ENCODE measurements at regions not wholly inside any gene's neighbourhood (a gene's known extent, or its start where the extent isn't known, plus 50 kb on each side); places are given as distances from the start of the nearest gene placed in this dataset.

DNA sequence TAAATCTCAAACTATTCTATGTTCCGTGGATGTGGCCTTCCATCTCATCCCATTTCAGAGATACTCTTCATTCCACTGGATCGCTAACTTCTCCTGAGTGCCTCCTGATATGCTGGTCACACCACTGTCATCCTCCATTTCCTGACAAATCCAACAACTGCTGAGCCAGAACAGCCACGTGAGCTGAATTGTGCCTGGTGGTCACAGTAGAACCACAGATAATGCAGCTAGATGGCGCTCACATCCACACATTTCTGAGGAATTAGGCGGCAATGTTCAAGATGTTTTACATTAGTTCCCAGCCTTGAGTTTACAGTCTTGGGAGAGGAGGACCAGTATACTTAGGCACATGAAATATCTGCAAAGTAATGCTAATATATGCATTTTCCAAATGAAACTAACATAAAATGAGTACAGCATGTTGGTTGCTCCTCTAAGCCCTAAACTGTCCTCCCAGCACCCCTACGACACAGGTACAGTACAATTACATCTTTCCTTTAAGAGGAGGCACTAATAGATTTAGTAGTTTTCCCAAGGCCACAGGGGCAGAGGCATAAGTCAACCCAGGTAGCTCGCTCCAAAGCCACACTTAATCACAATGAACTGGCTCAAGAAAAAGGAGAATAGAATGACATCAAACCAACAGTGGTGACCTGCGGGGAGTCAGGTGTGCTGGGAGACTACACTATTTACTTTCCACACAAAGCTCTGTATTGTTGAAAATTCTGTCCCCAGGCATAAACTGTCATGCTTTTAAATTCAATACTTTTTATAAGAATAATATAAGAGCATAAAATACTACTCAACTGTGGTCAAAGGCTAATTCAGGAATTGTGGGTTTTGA is 134.2 kb downstream of the CHIC2 start:
- Histone ChIP-seq H3K27ac (ENCODE audit: insufficient read depth in 1 of 2, low read depth in 1 of 2, low read length in 2 of 2, poor library complexity in 1 of 2, severe bottlenecking in 2 of 2) (no peak overlapping the region), H3K9me3 (ENCODE audit: control extremely low read depth in 1 of 5, control insufficient read depth in 4 of 5, insufficient read depth in 2 of 5, low read depth in 1 of 5, low read length in 4 of 5) (no peaks in the 10 kb centered on the region), H3K27me3 (replicated peaks in 2 of 5; ENCODE audit: control insufficient read depth in 4 of 5, insufficient read depth in 5 of 5, low read length in 4 of 5) (peaks cover 0 to 2% (median 0%) of the 10 kb centered on the region in 5 experiments), H3K36me3 (ENCODE audit: control insufficient read depth in 4 of 4, insufficient read depth in 4 of 4, low read length in 3 of 4) (no peaks in the 10 kb centered on the region), H3K4me3 (ENCODE audit: control insufficient read depth in 1 of 7, extremely low read depth in 1 of 7, insufficient read depth in 4 of 7, low read depth in 2 of 7, low read length in 6 of 7) (no peak overlapping the region), H3K4me1 (ENCODE audit: control extremely low read depth in 1 of 4, control insufficient read depth in 4 of 4, insufficient read depth in 4 of 4, low read length in 3 of 4) (peaks cover 0 to 3% (median 0%) of the 10 kb centered on the region in 4 experiments)
- ChIA-PET POLR2A (interaction anchor here (1.0 to 1.2 kb wide), 2 partner anchors 9 to 11 kb away, joined by 3 read pairs; no protein-coding TSS in a partner anchor), CTCF (interaction anchor here (0.6 to 9.9 kb wide), 24 partner anchors 10 to 303 kb away, joined by 3 to 121 read pairs (median 4); partner anchors contain the start of gene PDGFRA)
- DNase-seq: peak; percentile 78 to 85 (median 79)
- 29% methylated on average over 6 of the region's 8 CpGs for WGBS (ENCODE audit: insufficient coverage)

DNA sequence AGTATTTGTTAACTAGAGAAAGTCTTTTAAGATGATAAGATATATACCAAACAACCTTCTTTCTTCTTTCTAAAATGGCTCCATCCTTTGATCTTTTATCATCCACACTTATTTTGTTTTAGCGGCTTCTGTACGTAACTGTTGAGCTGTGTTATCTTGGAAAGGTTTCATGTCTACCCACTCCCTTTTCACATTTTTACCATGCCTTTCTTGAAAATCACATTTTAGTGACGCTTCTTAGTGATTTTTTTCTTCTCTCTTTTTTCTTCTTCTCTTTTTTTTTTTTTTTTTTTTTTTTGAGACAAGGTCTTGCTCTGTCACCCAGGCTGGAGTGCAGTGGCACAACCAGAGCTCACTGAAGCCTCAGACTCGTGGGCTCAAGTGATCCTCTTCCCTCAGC is 135.1 kb downstream of the CHIC2 start:
- Histone ChIP-seq H3K9me3 (ENCODE audit: control extremely low read depth in 1 of 5, control insufficient read depth in 4 of 5, insufficient read depth in 2 of 5, low read depth in 1 of 5, low read length in 4 of 5) (no peaks in the 10 kb centered on the region), H3K27ac (ENCODE audit: insufficient read depth in 1 of 2, low read depth in 1 of 2, low read length in 2 of 2, poor library complexity in 1 of 2, severe bottlenecking in 2 of 2) (no peak overlapping the region), H3K27me3 (replicated peaks in 2 of 5; ENCODE audit: control insufficient read depth in 4 of 5, insufficient read depth in 5 of 5, low read length in 4 of 5) (peaks cover 0 to 2% (median 0%) of the 10 kb centered on the region in 5 experiments), H3K4me1 (ENCODE audit: control extremely low read depth in 1 of 4, control insufficient read depth in 4 of 4, insufficient read depth in 4 of 4, low read length in 3 of 4) (peaks cover 0 to 3% (median 0%) of the 10 kb centered on the region in 4 experiments), H3K36me3 (ENCODE audit: control insufficient read depth in 4 of 4, insufficient read depth in 4 of 4, low read length in 3 of 4) (no peaks in the 10 kb centered on the region), H3K4me3 (ENCODE audit: control insufficient read depth in 1 of 7, extremely low read depth in 1 of 7, insufficient read depth in 4 of 7, low read depth in 2 of 7, low read length in 6 of 7) (no peak overlapping the region)
- CTCF ChIA-PET: interaction anchor here (1.0 to 9.9 kb wide), 20 partner anchors 9 to 304 kb away, joined by 3 to 121 read pairs (median 6); partner anchors contain the start of gene PDGFRA
- POLR2A ChIA-PET: no interaction called here
- DNase-seq: no peak
- WGBS (ENCODE audit: insufficient coverage): 43% methylated on average over 1 of the region's 4 CpGs

DNA sequence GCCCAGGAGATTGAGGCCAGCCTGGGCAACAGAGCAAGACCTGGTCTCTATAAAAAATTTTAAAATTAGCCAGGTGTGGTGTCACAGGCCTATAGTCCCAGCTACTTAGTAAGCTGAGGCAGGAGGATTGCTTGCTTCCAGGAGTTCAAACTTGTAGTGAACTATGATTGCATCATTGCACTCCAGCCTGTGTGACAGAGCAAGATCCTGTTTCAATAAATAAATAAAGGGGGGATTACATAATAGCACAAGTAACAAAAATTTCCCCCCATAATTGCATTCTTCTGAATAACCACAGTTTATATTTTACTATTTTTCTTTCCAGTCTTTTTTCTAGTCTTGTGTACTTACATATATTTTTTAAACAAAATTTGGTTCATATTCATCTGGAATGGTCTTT is 135.6 kb downstream of the CHIC2 start:
- CTCF ChIA-PET: interaction anchor here (0.7 to 9.9 kb wide), 12 partner anchors 8 to 305 kb away, joined by 3 to 121 read pairs (median 5); no protein-coding TSS in a partner anchor
- Histone ChIP-seq H3K27ac (ENCODE audit: insufficient read depth in 1 of 2, low read depth in 1 of 2, low read length in 2 of 2, poor library complexity in 1 of 2, severe bottlenecking in 2 of 2) (no peak overlapping the region), H3K36me3 (ENCODE audit: control insufficient read depth in 4 of 4, insufficient read depth in 4 of 4, low read length in 3 of 4) (no peaks in the 10 kb centered on the region), H3K27me3 (replicated peaks in 2 of 5; ENCODE audit: control insufficient read depth in 4 of 5, insufficient read depth in 5 of 5, low read length in 4 of 5) (peaks cover 0 to 2% (median 0%) of the 10 kb centered on the region in 5 experiments), H3K4me1 (ENCODE audit: control extremely low read depth in 1 of 4, control insufficient read depth in 4 of 4, insufficient read depth in 4 of 4, low read length in 3 of 4) (peaks cover 0 to 3% (median 0%) of the 10 kb centered on the region in 4 experiments), H3K9me3 (ENCODE audit: control extremely low read depth in 1 of 5, control insufficient read depth in 4 of 5, insufficient read depth in 2 of 5, low read depth in 1 of 5, low read length in 4 of 5) (no peaks in the 10 kb centered on the region), H3K4me3 (ENCODE audit: control insufficient read depth in 1 of 7, extremely low read depth in 1 of 7, insufficient read depth in 4 of 7, low read depth in 2 of 7, low read length in 6 of 7) (no peak overlapping the region)
- no peak for DNase-seq
- POLR2A ChIA-PET: no interaction called here

DNA sequence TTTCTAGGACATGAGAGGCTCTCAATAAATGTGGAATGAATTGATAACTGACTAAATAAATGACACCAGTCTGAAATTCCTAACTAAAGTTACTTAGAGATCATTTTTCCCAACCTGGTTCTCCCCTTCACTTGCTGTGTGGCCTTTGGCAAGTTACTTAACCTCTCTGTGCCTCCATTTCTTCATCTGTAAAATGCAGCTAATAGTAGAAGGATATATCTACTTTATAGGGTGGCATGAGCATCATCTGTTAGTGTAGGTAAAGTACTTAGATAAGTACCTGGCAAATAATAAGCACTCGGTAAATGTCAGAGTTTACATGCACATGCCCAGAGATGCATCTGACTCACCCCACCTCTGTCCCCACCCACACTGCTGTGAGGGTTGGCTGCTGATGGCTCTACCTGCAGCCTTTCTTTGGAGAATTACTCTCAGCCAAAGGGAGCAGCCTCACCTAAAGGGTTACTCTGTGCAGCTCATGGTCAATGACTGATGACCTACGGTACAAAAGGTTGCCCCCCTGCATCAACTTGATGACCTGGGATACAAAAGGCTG is 139.3 kb downstream of the CHIC2 start:
- Histone ChIP-seq H3K4me3 (ENCODE audit: control insufficient read depth in 1 of 7, extremely low read depth in 1 of 7, insufficient read depth in 4 of 7, low read depth in 2 of 7, low read length in 6 of 7) (no peak overlapping the region), H3K4me1 (ENCODE audit: control extremely low read depth in 1 of 4, control insufficient read depth in 4 of 4, insufficient read depth in 4 of 4, low read length in 3 of 4) (peaks cover 0 to 4% (median 0%) of the 10 kb centered on the region in 4 experiments), H3K9me3 (ENCODE audit: control extremely low read depth in 1 of 5, control insufficient read depth in 4 of 5, insufficient read depth in 2 of 5, low read depth in 1 of 5, low read length in 4 of 5) (no peaks in the 10 kb centered on the region), H3K27me3 (replicated peaks in 2 of 5; ENCODE audit: control insufficient read depth in 4 of 5, insufficient read depth in 5 of 5, low read length in 4 of 5) (peaks cover 0 to 2% (median 0%) of the 10 kb centered on the region in 5 experiments), H3K36me3 (ENCODE audit: control insufficient read depth in 4 of 4, insufficient read depth in 4 of 4, low read length in 3 of 4) (no peaks in the 10 kb centered on the region), H3K27ac (ENCODE audit: insufficient read depth in 1 of 2, low read depth in 1 of 2, low read length in 2 of 2, poor library complexity in 1 of 2, severe bottlenecking in 2 of 2) (no peak overlapping the region)
- WGBS (ENCODE audit: insufficient coverage): 100% methylated on average over 2 of the region's 2 CpGs
- ChIA-PET POLR2A (no interaction called here), CTCF (interaction anchor here (0.9 to 9.9 kb wide), 6 partner anchors 11 to 313 kb away, joined by 3 to 121 read pairs (median 6); no protein-coding TSS in a partner anchor)
- DNase-seq: no peak

DNA sequence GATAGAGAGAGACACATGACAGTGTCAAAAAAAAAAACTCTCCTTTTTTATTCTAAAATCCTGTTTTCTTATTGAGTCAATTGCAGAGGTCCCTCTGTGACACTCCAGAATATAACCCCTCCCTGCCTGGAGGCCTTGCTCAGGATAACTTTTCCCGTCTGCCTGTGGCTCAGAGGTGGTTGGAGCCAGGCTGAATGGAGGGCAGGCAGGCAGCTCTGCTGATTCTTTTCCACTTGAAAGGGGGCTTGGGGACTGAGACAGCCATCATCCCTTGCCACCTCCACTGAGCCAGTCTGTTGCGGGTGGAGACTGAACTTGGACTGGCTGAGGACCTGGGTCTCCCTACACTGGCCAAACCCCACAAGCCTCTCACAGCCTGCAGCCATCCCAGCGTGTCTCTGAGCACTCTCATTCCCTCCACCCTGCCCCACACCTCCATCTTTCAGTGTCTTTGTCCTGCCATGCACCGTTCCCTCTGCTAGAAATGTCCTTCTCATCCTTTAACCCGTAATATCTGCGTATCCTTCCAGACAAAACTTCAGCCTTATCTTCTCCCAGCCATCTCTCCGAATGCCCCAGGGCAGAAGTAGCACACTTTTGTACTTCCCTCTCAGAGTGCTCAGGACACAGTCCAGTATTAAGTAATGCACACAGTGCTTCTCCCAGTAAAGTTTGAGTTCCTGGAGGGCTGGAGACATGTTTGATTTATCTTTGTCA is 139.9 kb downstream of the CHIC2 start:
- CTCF ChIA-PET: interaction anchor here (2.6 to 9.9 kb wide), 2 partner anchors 15 to 292 kb away, joined by 11 to 121 read pairs; no protein-coding TSS in a partner anchor

DNA sequence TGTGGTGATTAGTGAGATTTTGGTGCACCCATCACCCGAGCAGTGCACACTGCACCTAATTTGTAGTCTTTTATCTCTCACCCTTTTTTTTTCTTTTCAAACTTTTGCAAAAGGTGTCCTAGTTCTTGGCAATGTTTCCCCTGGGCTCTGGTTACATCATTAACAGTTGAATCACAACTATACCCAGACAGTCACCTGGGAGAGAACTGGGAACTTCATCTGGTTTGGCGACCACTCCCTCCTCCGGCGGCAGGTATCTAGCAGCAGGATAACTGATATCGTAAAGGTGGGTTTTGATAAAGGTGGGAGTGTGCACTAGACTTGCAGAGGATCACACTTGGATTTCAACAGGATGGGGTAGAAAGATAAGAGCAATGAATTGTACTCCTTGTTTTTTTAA is 140.5 kb downstream of the CHIC2 start:
- Histone ChIP-seq H3K4me1 (ENCODE audit: control extremely low read depth in 1 of 4, control insufficient read depth in 4 of 4, insufficient read depth in 4 of 4, low read length in 3 of 4) (peaks cover 0 to 7% (median 2%) of the 10 kb centered on the region in 4 experiments), H3K27ac (ENCODE audit: insufficient read depth in 1 of 2, low read depth in 1 of 2, low read length in 2 of 2, poor library complexity in 1 of 2, severe bottlenecking in 2 of 2) (no peak overlapping the region), H3K4me3 (ENCODE audit: control insufficient read depth in 1 of 7, extremely low read depth in 1 of 7, insufficient read depth in 4 of 7, low read depth in 2 of 7, low read length in 6 of 7) (no peak overlapping the region), H3K9me3 (ENCODE audit: control extremely low read depth in 1 of 5, control insufficient read depth in 4 of 5, insufficient read depth in 2 of 5, low read depth in 1 of 5, low read length in 4 of 5) (no peaks in the 10 kb centered on the region), H3K36me3 (ENCODE audit: control insufficient read depth in 4 of 4, insufficient read depth in 4 of 4, low read length in 3 of 4) (no peaks in the 10 kb centered on the region), H3K27me3 (replicated peaks in 2 of 5; ENCODE audit: control insufficient read depth in 4 of 5, insufficient read depth in 5 of 5, low read length in 4 of 5) (peaks cover 0 to 2% (median 0%) of the 10 kb centered on the region in 5 experiments)
- 95% methylated on average over 3 of the region's 5 CpGs for WGBS (ENCODE audit: insufficient coverage)
- ChIA-PET CTCF (no interaction called here), POLR2A (no interaction called here)
- no peak for DNase-seq

More for the DNA sequence above, 139.9 kb downstream of the CHIC2 start:
- H3K27me3 ChIP-seq (replicated peaks in 2 of 5; ENCODE audit: control insufficient read depth in 4 of 5, insufficient read depth in 5 of 5, low read length in 4 of 5): peaks cover 0 to 2% (median 0%) of the 10 kb centered on the region in 5 experiments
- POLR2A ChIA-PET: no interaction called here
- DNase-seq: no peak
- no peaks in the 10 kb centered on the region for H3K9me3 ChIP-seq (ENCODE audit: control extremely low read depth in 1 of 5, control insufficient read depth in 4 of 5, insufficient read depth in 2 of 5, low read depth in 1 of 5, low read length in 4 of 5)
- no peaks in the 10 kb centered on the region for H3K36me3 ChIP-seq (ENCODE audit: control insufficient read depth in 4 of 4, insufficient read depth in 4 of 4, low read length in 3 of 4)
- 84% methylated on average over 7 of the region's 7 CpGs for WGBS (ENCODE audit: insufficient coverage)
- peaks cover 0 to 7% (median 2%) of the 10 kb centered on the region in 4 experiments for H3K4me1 ChIP-seq (ENCODE audit: control extremely low read depth in 1 of 4, control insufficient read depth in 4 of 4, insufficient read depth in 4 of 4, low read length in 3 of 4)
- H3K27ac ChIP-seq (ENCODE audit: insufficient read depth in 1 of 2, low read depth in 1 of 2, low read length in 2 of 2, poor library complexity in 1 of 2, severe bottlenecking in 2 of 2): no peak overlapping the region
- H3K4me3 ChIP-seq (ENCODE audit: control insufficient read depth in 1 of 7, extremely low read depth in 1 of 7, insufficient read depth in 4 of 7, low read depth in 2 of 7, low read length in 6 of 7): no peak overlapping the region

Measured in common myeloid progenitor, CD34-positive (primary cell).